HCT116 (cell line): ENCODE measurements at regions not wholly inside any gene's neighbourhood (a gene's known extent, or its start where the extent isn't known, plus 50 kb on each side); places are given as distances from the start of the nearest gene placed in this dataset.

Source experiments
- EZH2 ChIP-seq: fragments of 200-600 bp; sonication (generic); IDR thresholded peaks from 2 replicates; pipeline ENCODE4 v1.6.1; 2017; ENCODE audit warnings: antibody characterized with exemption, mixed run types
- MAX ChIP-seq: IDR thresholded peaks from 2 replicates; pipeline ENCODE4 v1.6.1; 2012
- POLR2A ChIP-seq: IDR thresholded peaks from 2 replicates; pipeline ENCODE4 v1.7.0; 2011; ENCODE audit warnings: borderline replicate concordance; ENCODE audit not compliant: insufficient read depth, insufficient read length; ENCODE audit errors: extremely low read depth
- POLR2AphosphoS5 ChIP-seq: IDR thresholded peaks from 2 replicates; pipeline ENCODE4 v1.6.1; 2011; ENCODE audit warnings: mild to moderate bottlenecking, low read depth, low read length, moderate library complexity
- RAD21 ChIP-seq: IDR thresholded peaks from 2 replicates; pipeline ENCODE4 v1.6.1; 2012; ENCODE audit warnings: low read depth, mild to moderate bottlenecking
- REST ChIP-seq: IDR thresholded peaks from 2 replicates; pipeline ENCODE4 v1.6.1; 2012; ENCODE audit warnings: low read depth
- SIN3A ChIP-seq: IDR thresholded peaks from 2 replicates; pipeline ENCODE4 v1.6.1; 2012; ENCODE audit warnings: low read depth
- SP1 ChIP-seq: IDR thresholded peaks from 2 replicates; pipeline ENCODE4 v1.6.1; 2012; ENCODE audit warnings: low read depth
- SRF ChIP-seq: IDR thresholded peaks from 2 replicates; pipeline ENCODE4 v1.6.1; 2012; ENCODE audit warnings: low read depth
- YY1 ChIP-seq: IDR thresholded peaks from 2 replicates; pipeline ENCODE4 v1.6.1; 2011; ENCODE audit warnings: low read length, low read depth, moderate library complexity, mild to moderate bottlenecking; ENCODE audit not compliant: insufficient replicate concordance; ENCODE audit errors: extremely low read depth
- TF ChIP-seq, protein P1 (sequence below), 3 experiments: fragments of 200-600 bp in 1 of 3; sonication (generic) in 1 of 3; IDR thresholded peaks in 2 of 3; conservative IDR thresholded peaks in 1 of 3; 2 replicates each; pipeline ENCODE4 v1.5.1; 2012 to 2017; ENCODE audit warnings: low read depth in 2 of 3, low read length in 2 of 3, antibody characterized with exemption in 1 of 3, borderline replicate concordance in 1 of 3, control low read depth in 1 of 3, mild to moderate bottlenecking in 1 of 3, mixed read lengths in 1 of 3, mixed run types in 1 of 3, moderate library complexity in 1 of 3; ENCODE audit not compliant: insufficient read depth in 1 of 3

- TF ChIP-seq, protein P1, sequence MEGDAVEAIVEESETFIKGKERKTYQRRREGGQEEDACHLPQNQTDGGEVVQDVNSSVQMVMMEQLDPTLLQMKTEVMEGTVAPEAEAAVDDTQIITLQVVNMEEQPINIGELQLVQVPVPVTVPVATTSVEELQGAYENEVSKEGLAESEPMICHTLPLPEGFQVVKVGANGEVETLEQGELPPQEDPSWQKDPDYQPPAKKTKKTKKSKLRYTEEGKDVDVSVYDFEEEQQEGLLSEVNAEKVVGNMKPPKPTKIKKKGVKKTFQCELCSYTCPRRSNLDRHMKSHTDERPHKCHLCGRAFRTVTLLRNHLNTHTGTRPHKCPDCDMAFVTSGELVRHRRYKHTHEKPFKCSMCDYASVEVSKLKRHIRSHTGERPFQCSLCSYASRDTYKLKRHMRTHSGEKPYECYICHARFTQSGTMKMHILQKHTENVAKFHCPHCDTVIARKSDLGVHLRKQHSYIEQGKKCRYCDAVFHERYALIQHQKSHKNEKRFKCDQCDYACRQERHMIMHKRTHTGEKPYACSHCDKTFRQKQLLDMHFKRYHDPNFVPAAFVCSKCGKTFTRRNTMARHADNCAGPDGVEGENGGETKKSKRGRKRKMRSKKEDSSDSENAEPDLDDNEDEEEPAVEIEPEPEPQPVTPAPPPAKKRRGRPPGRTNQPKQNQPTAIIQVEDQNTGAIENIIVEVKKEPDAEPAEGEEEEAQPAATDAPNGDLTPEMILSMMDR (IDR thresholded peaks at IDR 0.05 in 2 of 3, conservative IDR thresholded peaks at IDR 0.05 in 1 of 3; ENCODE audit: borderline replicate concordance in 1 of 3, insufficient read depth in 1 of 3, low read depth in 2 of 3, low read length in 2 of 3) = no peak
- no peak for TF ChIP-seq SRF
- TF ChIP-seq POLR2A = no peak
- TF ChIP-seq EZH2 = no peak
- TF ChIP-seq POLR2AphosphoS5 = no peak
- TF ChIP-seq MAX = no peak
- no peak for TF ChIP-seq RAD21
- TF ChIP-seq SP1 = no peak
- TF ChIP-seq REST = no peak
- TF ChIP-seq YY1 = no peak
- TF ChIP-seq SIN3A = no peak
Observed at GRCh38 chr22:46094676-46095075, 55.6 kb upstream of the PPARA start.
